DMS 273 (cell line): ENCODE measurements at regions not wholly inside any gene's neighbourhood (a gene's known extent, or its start where the extent isn't known, plus 50 kb on each side); places are given as distances from the start of the nearest gene placed in this dataset.

Experiments
- DNase-seq: peaks from one replicate; lab custom pipeline; 2025; ENCODE audit not compliant: unreplicated experiment; lab: John Stamatoyannopoulos, UW

- DNase-seq, result no peak
Measured at GRCh38 chr4:124535003-124535402, 177.5 kb downstream of the ANKRD50 start.

- DNase-seq, result no peak
Measured at GRCh38 chr4:124536946-124537345, 175.6 kb downstream of the ANKRD50 start.

GRCh38 chr4:124537971-124538370 lies 174.6 kb downstream of the ANKRD50 start:
- no peak for DNase-seq

GRCh38 chr4:124540014-124540413 lies 172.5 kb downstream of the ANKRD50 start:
- no peak for DNase-seq

- no peak for DNase-seq
Measured at GRCh38 chr4:124541652-124542420, 170.7 kb downstream of the ANKRD50 start.

- DNase-seq, result no peak
Measured at GRCh38 chr4:124555959-124556358, 156.6 kb downstream of the ANKRD50 start.

GRCh38 chr4:124564121-124564520 lies 148.4 kb downstream of the ANKRD50 start:
- DNase-seq, result no peak

GRCh38 chr4:124565371-124565770 lies 147.2 kb downstream of the ANKRD50 start:
- DNase-seq, result no peak

GRCh38 chr4:124566030-124566429 lies 146.5 kb downstream of the ANKRD50 start:
- DNase-seq, result no peak

- no peak for DNase-seq
Measured at GRCh38 chr4:124573056-124573455, 139.5 kb downstream of the ANKRD50 start.

GRCh38 chr4:124579896-124580295 lies 132.6 kb downstream of the ANKRD50 start:
- DNase-seq, result no peak

- no peak for DNase-seq
Measured at GRCh38 chr4:124583797-124584196, 128.7 kb downstream of the ANKRD50 start.

- DNase-seq, result no peak
Measured at GRCh38 chr4:124589786-124590185, 122.7 kb downstream of the ANKRD50 start.

- DNase-seq, result no peak
Measured at GRCh38 chr4:124590480-124590879, 122.1 kb downstream of the ANKRD50 start.

GRCh38 chr4:124591637-124592036 lies 120.9 kb downstream of the ANKRD50 start:
- DNase-seq, result peak; percentile 17

- no peak for DNase-seq
Measured at GRCh38 chr4:124593494-124593893, 119.0 kb downstream of the ANKRD50 start.

GRCh38 chr4:124594945-124595344 lies 117.6 kb downstream of the ANKRD50 start:
- no peak for DNase-seq

- no peak for DNase-seq
Measured at GRCh38 chr4:124596816-124597215, 115.7 kb downstream of the ANKRD50 start.

- no peak for DNase-seq
Measured at GRCh38 chr4:124610211-124610610, 102.3 kb downstream of the ANKRD50 start.
